SK-N-SH (cell line): ENCODE measurements at regions not wholly inside any gene's neighbourhood (a gene's known extent, or its start where the extent isn't known, plus 50 kb on each side); places are given as distances from the start of the nearest gene placed in this dataset.

ENCODE experiments used
- CTCF ChIA-PET: fragments of 300-600, 350-600 bp; formaldehyde crosslinking; extraction: SDS; loops from one replicate; lab custom pipeline; 2021; lab: Yijun Ruan, JAX
- POLR2A ChIA-PET: fragments of 350-600 bp; sonication (Branson Sonifier 250); formaldehyde crosslinking; extraction: SDS; loops from one replicate; lab custom pipeline; 2020; ENCODE audit warnings: antibody characterized with exemption, inconsistent platforms; lab: Yijun Ruan, JAX
- DNase-seq: peaks from one replicate; pipeline ENCODE4 v3.0.0; 2012
- H2AFZ ChIP-seq: fragments of 200-600 bp; sonication (generic); 2 replicates; pipeline ENCODE4 v1.8.1; 2016; ENCODE audit warnings: antibody characterized with exemption, mild to moderate bottlenecking, low read depth
- H3F3A ChIP-seq: fragments of 200-600 bp; sonication (generic); replicated peaks from 2 replicates; pipeline ENCODE3; 2016; ENCODE audit warnings: antibody characterized with exemption, mild to moderate bottlenecking; ENCODE audit not compliant: insufficient read depth
- H3K27ac ChIP-seq, 2 experiments: fragments of 200-500 bp in 1 of 2; fragments of 200-600 bp in 1 of 2; sonication (Bioruptor generic) in 1 of 2; sonication (generic), shearing (Covaris generic) in 1 of 2; 2 replicates each; pipeline versions ENCODE4 v1.5.1 to v1.6.1; 2014 to 2016; ENCODE audit warnings: low read depth in 2 of 2, inconsistent platforms in 1 of 2, low read length in 1 of 2, mild to moderate bottlenecking in 1 of 2, mixed read lengths in 1 of 2
- H3K27me3 ChIP-seq: fragments of 200-600 bp; sonication (generic), shearing (Covaris generic); 2 replicates; pipeline ENCODE4 v1.6.1; 2016; ENCODE audit warnings: mixed run types; ENCODE audit not compliant: insufficient read depth
- H3K36me3 ChIP-seq, 2 experiments: fragments of 200-500 bp in 1 of 2; fragments of 200-600 bp in 1 of 2; sonication (Bioruptor generic) in 1 of 2; sonication (generic) in 1 of 2; replicated peaks in 1 of 2; 2 replicates each; pipeline versions ENCODE3 to v1.5.1; 2014 to 2016; ENCODE audit warnings: low read length in 1 of 2, mild to moderate bottlenecking in 1 of 2; ENCODE audit not compliant: insufficient read depth in 2 of 2, control insufficient read depth in 1 of 2
- H3K4me1 ChIP-seq, 2 experiments: fragments of 200-500 bp in 1 of 2; fragments of 200-600 bp in 1 of 2; sonication (Bioruptor generic) in 1 of 2; sonication (generic), shearing (Covaris generic) in 1 of 2; 2 replicates each; pipeline versions ENCODE4 v1.5.1 to v1.6.1; 2014 to 2016; ENCODE audit warnings: low read depth in 1 of 2, low read length in 1 of 2, mixed run types in 1 of 2; ENCODE audit not compliant: insufficient read depth in 2 of 2, control insufficient read depth in 1 of 2
- H3K4me2 ChIP-seq: fragments of 200-600 bp; sonication (generic), shearing (Covaris generic); 2 replicates; pipeline ENCODE4 v1.6.1; 2017; ENCODE audit warnings: mixed run types
- H3K4me3 ChIP-seq, 2 experiments: fragments of 200-500 bp in 1 of 2; fragments of 200-600 bp in 1 of 2; sonication (Bioruptor generic) in 1 of 2; sonication (generic), shearing (Covaris generic) in 1 of 2; 2 replicates each; pipeline versions ENCODE4 v1.5.1 to v1.8.1; 2014 to 2016; ENCODE audit warnings: low read depth in 2 of 2, inconsistent platforms in 1 of 2, low read length in 1 of 2, mild to moderate bottlenecking in 1 of 2, mixed read lengths in 1 of 2, moderate library complexity in 1 of 2
- H3K79me2 ChIP-seq: fragments of 200-600 bp; sonication (generic); 2 replicates; pipeline ENCODE4 v1.8.1; 2017; ENCODE audit warnings: mild to moderate bottlenecking; ENCODE audit not compliant: insufficient read depth
- H3K9ac ChIP-seq: fragments of 200-600 bp; sonication (generic); 2 replicates; pipeline ENCODE4 v1.6.1; 2017; ENCODE audit warnings: mixed run types
- H3K9me2 ChIP-seq: fragments of 200-600 bp; sonication (generic); 2 replicates; pipeline ENCODE4 v1.6.1; 2017; ENCODE audit warnings: mixed run types
- H3K9me3 ChIP-seq: fragments of 200-600 bp; sonication (generic); 2 replicates; pipeline ENCODE4 v1.6.1; 2017; ENCODE audit warnings: mixed run types, mild to moderate bottlenecking, moderate library complexity
- H4K20me1 ChIP-seq: fragments of 200-600 bp; sonication (generic); 2 replicates; pipeline ENCODE4 v1.6.1; 2017; ENCODE audit warnings: mild to moderate bottlenecking, mixed run types; ENCODE audit not compliant: insufficient read depth
- CHD2 ChIP-seq: fragments of 150-350 bp; IDR thresholded peaks from 2 replicates; pipeline ENCODE4 v1.6.1; 2018; ENCODE audit warnings: low read length; ENCODE audit not compliant: partially characterized antibody
- EP300 ChIP-seq, 2 experiments: IDR thresholded peaks; 2 replicates each; pipeline versions ENCODE4 v1.4.0 to v1.6.1; 2012; ENCODE audit warnings: borderline replicate concordance in 1 of 2, low read depth in 1 of 2, low read length in 1 of 2
- EZH2phosphoT487 ChIP-seq: fragments of 200-600 bp; sonication (generic); IDR thresholded peaks from 2 replicates; pipeline ENCODE4 v1.6.1; 2017; ENCODE audit warnings: low read depth, mixed run types, mild to moderate bottlenecking, antibody characterized with exemption, moderate library complexity, borderline replicate concordance
- FOSL2 ChIP-seq: IDR thresholded peaks from 2 replicates; pipeline ENCODE4 v1.4.0; 2012; ENCODE audit warnings: low read depth, mild to moderate bottlenecking, moderate library complexity, borderline replicate concordance
- GABPA ChIP-seq: IDR thresholded peaks from 2 replicates; pipeline ENCODE4 v1.4.0; 2012; ENCODE audit warnings: low read depth, mild to moderate bottlenecking
- GATA2 ChIP-seq: sonication (generic); formaldehyde crosslinking; IDR thresholded peaks from 2 replicates; pipeline ENCODE4 v1.5.0; 2020; ENCODE audit warnings: mild to moderate bottlenecking, missing genetic modification reagents
- JUND ChIP-seq: IDR thresholded peaks from 2 replicates; pipeline ENCODE4 v1.4.0; 2012
- MEF2A ChIP-seq: IDR thresholded peaks from 2 replicates; pipeline ENCODE4 v1.4.0; 2012; ENCODE audit warnings: low read depth, borderline replicate concordance
- NFIC ChIP-seq: IDR thresholded peaks from 2 replicates; pipeline ENCODE4 v1.4.0; 2012; ENCODE audit warnings: borderline replicate concordance
- NRF1 ChIP-seq: IDR thresholded peaks from 2 replicates; pipeline ENCODE4 v1.6.1; 2012; ENCODE audit warnings: low read depth, mild to moderate bottlenecking, low read length
- RCOR1 ChIP-seq: fragments of 150-350 bp; IDR thresholded peaks from 2 replicates; pipeline ENCODE4 v1.6.1; 2017; ENCODE audit warnings: antibody characterized with exemption, low read length
- RFX5 ChIP-seq: IDR thresholded peaks from 2 replicates; pipeline ENCODE4 v1.6.1; 2012; ENCODE audit warnings: mild to moderate bottlenecking, improper control_type of control experiment, low read length
- SMC3 ChIP-seq: IDR thresholded peaks from 2 replicates; pipeline ENCODE4 v1.6.1; 2012; ENCODE audit warnings: low read depth, low read length, improper control_type of control experiment
- YY1 ChIP-seq: IDR thresholded peaks from 2 replicates; pipeline ENCODE4 v1.4.0; 2012; ENCODE audit warnings: low read depth, mild to moderate bottlenecking
- WGBS: methylation state at CpG from one replicate; pipeline ENCODE4 v1.1.6; 2017; ENCODE audit warnings: low lambda C conversion rate; 5-methylcytosine and 5-hydroxymethylcytosine counted together
- TF ChIP-seq, protein P1 (sequence below): IDR thresholded peaks from 2 replicates; pipeline ENCODE4 v1.4.0; 2012; ENCODE audit warnings: low read depth, borderline replicate concordance
- TF ChIP-seq, protein P2 (sequence below): fragments of 200-600 bp; sonication (generic); IDR thresholded peaks from 2 replicates; pipeline ENCODE4 v1.6.1; 2017; ENCODE audit warnings: antibody characterized with exemption, mild to moderate bottlenecking, moderate library complexity
- TF ChIP-seq, protein P3 (sequence below): IDR thresholded peaks from 2 replicates; pipeline ENCODE4 v1.6.1; 2012; ENCODE audit warnings: mild to moderate bottlenecking, low read depth, low read length, moderate library complexity
- TF ChIP-seq, protein P4 (sequence below): IDR thresholded peaks from 2 replicates; pipeline ENCODE4 v1.4.0; 2012; ENCODE audit warnings: low read depth, borderline replicate concordance

DNA sequence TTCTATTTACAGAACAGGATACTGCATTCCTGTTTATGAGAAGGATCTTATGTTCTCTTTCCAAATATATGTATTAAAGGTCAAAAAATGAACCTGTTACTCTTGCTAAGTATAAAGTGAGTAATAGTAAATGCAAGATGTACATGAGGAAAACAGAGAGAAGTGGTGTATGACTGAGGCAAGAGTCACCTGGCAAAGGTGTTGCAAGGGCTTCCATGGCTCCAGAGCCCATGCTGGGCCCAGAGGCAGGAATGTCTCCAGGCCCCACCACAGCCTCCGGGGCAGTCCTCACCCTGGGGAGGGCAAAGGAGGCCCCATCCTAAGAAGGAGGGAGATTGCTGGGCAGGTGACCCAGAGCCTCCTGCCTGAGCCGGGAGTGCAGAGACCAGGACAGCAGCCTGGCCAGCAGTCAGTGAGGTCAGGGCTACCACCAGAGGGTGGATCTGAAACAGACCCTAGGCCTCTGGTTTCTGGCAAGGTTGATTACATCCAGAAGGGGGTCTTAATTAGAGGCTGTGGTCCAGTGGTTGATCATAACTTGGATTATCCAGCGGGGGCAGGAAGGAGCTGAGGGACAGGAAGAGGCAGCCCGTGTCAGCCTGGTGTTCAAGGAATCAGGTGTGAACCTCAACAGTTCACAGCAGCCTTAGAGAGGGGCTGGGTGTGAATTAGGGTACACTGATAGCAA lies 57.3 kb upstream of the CPLX2 start:
- H4K20me1 ChIP-seq = no peaks in the 10 kb centered on the region
- no peaks in the 10 kb centered on the region for H3K36me3 ChIP-seq
- peaks cover 2% of the 10 kb centered on the region for H3F3A ChIP-seq
- peak overlapping the region in 1 of 2 experiments; percentile 62; a peak in 2 of 4 replicates for H3K27ac ChIP-seq
- H3K9ac ChIP-seq = no peak overlapping the region
- H3K79me2 ChIP-seq = no peaks in the 10 kb centered on the region
- POLR2A ChIA-PET = interaction anchor here (2.3 kb wide), 1 partner anchor 17 kb away, joined by 16 read pairs; no protein-coding TSS in a partner anchor
- H3K4me2 ChIP-seq = peak overlapping the region; percentile 52; the same call in 1 of the 2 replicates
- H3K4me1 ChIP-seq = peaks cover 4 to 15% of the 10 kb centered on the region in 2 experiments; a peak in 2 of 4 replicates
- CTCF ChIA-PET = interaction anchor here (0.7 to 2.1 kb wide), 7 partner anchors 16 to 84 kb away, joined by 4 to 12 read pairs (median 4); no protein-coding TSS in a partner anchor
- H3K27me3 ChIP-seq = no peaks in the 10 kb centered on the region
- no peaks in the 10 kb centered on the region for H3K9me3 ChIP-seq
- DNase-seq = peak; percentile 75
- 58% methylated on average over 2 of the region's 4 CpGs for WGBS
- no peak overlapping the region for H3K4me3 ChIP-seq
- TF ChIP-seq GATA2 = peak; percentile 59
- TF ChIP-seq, protein P1, sequence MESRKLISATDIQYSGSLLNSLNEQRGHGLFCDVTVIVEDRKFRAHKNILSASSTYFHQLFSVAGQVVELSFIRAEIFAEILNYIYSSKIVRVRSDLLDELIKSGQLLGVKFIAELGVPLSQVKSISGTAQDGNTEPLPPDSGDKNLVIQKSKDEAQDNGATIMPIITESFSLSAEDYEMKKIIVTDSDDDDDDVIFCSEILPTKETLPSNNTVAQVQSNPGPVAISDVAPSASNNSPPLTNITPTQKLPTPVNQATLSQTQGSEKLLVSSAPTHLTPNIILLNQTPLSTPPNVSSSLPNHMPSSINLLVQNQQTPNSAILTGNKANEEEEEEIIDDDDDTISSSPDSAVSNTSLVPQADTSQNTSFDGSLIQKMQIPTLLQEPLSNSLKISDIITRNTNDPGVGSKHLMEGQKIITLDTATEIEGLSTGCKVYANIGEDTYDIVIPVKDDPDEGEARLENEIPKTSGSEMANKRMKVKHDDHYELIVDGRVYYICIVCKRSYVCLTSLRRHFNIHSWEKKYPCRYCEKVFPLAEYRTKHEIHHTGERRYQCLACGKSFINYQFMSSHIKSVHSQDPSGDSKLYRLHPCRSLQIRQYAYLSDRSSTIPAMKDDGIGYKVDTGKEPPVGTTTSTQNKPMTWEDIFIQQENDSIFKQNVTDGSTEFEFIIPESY = no peak
- no peak overlapping the region for H2AFZ ChIP-seq
- no peaks in the 10 kb centered on the region for H3K9me2 ChIP-seq

DNA sequence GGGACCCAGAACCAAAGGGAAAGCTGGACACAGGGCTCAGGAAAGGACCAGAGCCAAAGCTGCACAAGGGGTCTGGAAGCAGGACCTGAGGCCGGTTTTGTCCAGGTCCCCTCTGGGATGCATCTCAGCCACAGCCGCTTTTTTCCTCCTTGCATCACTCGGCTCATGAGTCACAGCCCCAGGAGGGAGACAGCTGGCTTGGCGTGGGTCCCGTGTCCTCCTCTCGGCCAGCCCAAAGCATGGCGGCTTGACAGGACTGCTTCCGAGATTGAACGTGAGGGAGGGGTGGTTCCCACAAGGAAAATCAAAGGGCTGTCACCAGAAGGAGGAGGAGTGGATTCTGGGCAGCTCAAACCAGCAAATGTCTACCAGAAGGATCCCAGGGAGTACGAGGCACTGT lies 56.7 kb upstream of the CPLX2 start:
- Histone ChIP-seq H3K4me3 (no peak overlapping the region), H3K36me3 (no peaks in the 10 kb centered on the region), H4K20me1 (no peaks in the 10 kb centered on the region), H3K9ac (no peak overlapping the region), H3K27me3 (no peaks in the 10 kb centered on the region), H3K79me2 (no peaks in the 10 kb centered on the region), H3K9me2 (no peaks in the 10 kb centered on the region), H3F3A (no peaks in the 10 kb centered on the region), H3K4me2 (peak overlapping the region; percentile 52), H2AFZ (no peak overlapping the region), H3K27ac (peak overlapping the region in 1 of 2 experiments; percentile 62; a peak in 2 of 4 replicates), H3K9me3 (no peaks in the 10 kb centered on the region), H3K4me1 (peaks cover 4 to 15% of the 10 kb centered on the region in 2 experiments; a peak in 2 of 4 replicates)
- ChIA-PET POLR2A (interaction anchor here (2.3 kb wide), 1 partner anchor 17 kb away, joined by 16 read pairs; no protein-coding TSS in a partner anchor), CTCF (interaction anchor here (0.7 to 1.6 kb wide), 5 partner anchors 17 to 85 kb away, joined by 4 to 8 read pairs (median 4); no protein-coding TSS in a partner anchor)
- 6% methylated on average over 10 of the region's 10 CpGs for whole genome bisulfite sequencing
- peak; percentile 67 for DNase-seq
- peak; percentile 88 for TF ChIP-seq NFIC
- no peak for TF ChIP-seq MEF2A
- no peak for TF ChIP-seq SMC3
- no peak for TF ChIP-seq RFX5
- no peak for TF ChIP-seq RCOR1
- TF ChIP-seq CHD2 = no peak
- TF ChIP-seq GABPA = no peak
- peak; percentile 46; the same call in 1 of the 2 replicates for TF ChIP-seq YY1
- TF ChIP-seq, protein P2, sequence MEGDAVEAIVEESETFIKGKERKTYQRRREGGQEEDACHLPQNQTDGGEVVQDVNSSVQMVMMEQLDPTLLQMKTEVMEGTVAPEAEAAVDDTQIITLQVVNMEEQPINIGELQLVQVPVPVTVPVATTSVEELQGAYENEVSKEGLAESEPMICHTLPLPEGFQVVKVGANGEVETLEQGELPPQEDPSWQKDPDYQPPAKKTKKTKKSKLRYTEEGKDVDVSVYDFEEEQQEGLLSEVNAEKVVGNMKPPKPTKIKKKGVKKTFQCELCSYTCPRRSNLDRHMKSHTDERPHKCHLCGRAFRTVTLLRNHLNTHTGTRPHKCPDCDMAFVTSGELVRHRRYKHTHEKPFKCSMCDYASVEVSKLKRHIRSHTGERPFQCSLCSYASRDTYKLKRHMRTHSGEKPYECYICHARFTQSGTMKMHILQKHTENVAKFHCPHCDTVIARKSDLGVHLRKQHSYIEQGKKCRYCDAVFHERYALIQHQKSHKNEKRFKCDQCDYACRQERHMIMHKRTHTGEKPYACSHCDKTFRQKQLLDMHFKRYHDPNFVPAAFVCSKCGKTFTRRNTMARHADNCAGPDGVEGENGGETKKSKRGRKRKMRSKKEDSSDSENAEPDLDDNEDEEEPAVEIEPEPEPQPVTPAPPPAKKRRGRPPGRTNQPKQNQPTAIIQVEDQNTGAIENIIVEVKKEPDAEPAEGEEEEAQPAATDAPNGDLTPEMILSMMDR = no peak
- TF ChIP-seq, protein P3, sequence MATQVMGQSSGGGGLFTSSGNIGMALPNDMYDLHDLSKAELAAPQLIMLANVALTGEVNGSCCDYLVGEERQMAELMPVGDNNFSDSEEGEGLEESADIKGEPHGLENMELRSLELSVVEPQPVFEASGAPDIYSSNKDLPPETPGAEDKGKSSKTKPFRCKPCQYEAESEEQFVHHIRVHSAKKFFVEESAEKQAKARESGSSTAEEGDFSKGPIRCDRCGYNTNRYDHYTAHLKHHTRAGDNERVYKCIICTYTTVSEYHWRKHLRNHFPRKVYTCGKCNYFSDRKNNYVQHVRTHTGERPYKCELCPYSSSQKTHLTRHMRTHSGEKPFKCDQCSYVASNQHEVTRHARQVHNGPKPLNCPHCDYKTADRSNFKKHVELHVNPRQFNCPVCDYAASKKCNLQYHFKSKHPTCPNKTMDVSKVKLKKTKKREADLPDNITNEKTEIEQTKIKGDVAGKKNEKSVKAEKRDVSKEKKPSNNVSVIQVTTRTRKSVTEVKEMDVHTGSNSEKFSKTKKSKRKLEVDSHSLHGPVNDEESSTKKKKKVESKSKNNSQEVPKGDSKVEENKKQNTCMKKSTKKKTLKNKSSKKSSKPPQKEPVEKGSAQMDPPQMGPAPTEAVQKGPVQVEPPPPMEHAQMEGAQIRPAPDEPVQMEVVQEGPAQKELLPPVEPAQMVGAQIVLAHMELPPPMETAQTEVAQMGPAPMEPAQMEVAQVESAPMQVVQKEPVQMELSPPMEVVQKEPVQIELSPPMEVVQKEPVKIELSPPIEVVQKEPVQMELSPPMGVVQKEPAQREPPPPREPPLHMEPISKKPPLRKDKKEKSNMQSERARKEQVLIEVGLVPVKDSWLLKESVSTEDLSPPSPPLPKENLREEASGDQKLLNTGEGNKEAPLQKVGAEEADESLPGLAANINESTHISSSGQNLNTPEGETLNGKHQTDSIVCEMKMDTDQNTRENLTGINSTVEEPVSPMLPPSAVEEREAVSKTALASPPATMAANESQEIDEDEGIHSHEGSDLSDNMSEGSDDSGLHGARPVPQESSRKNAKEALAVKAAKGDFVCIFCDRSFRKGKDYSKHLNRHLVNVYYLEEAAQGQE = no peak
- TF ChIP-seq FOSL2 = peak; percentile 70
- no peak for TF ChIP-seq NRF1
- TF ChIP-seq JUND = peak; percentile 62; the same call in 1 of the 2 replicates
- peak in 1 of 2 experiments; percentile 17; a peak in 1 of 4 replicates for TF ChIP-seq EP300 (IDR thresholded peaks at IDR 0.05; ENCODE audit: borderline replicate concordance in 1 of 2, low read depth in 1 of 2, low read length in 1 of 2)
- no peak for TF ChIP-seq EZH2phosphoT487
- TF ChIP-seq, protein P4, sequence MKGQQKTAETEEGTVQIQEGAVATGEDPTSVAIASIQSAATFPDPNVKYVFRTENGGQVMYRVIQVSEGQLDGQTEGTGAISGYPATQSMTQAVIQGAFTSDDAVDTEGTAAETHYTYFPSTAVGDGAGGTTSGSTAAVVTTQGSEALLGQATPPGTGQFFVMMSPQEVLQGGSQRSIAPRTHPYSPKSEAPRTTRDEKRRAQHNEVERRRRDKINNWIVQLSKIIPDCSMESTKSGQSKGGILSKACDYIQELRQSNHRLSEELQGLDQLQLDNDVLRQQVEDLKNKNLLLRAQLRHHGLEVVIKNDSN = no peak
